ENCODE measurements at regions not wholly inside any gene's neighbourhood (a gene's known extent, or its start where the extent isn't known, plus 50 kb on each side); places are given as distances from the start of the nearest gene placed in this dataset.

GRCh38 chr4:41391271-41391670 is 134.5 kb downstream of the UCHL1 start:
- intact Hi-C loops (cut with DNase I), result no loop called here
- Histone ChIP-seq H3K27ac (ENCODE audit: low read depth in 2 of 2, low read length in 2 of 2) (no peak overlapping the region), H3K4me3 (ENCODE audit: low read length in 3 of 3) (no peak overlapping the region), H3K9ac (ENCODE audit: low read length in 3 of 3) (no peak overlapping the region), H3K4me1 (ENCODE audit: control insufficient read depth in 2 of 3, insufficient read depth in 2 of 3, low read depth in 1 of 3, low read length in 3 of 3) (no peaks in the 10 kb centered on the region), H3K27me3 (ENCODE audit: control insufficient read depth, insufficient read depth, low read length) (no peaks in the 10 kb centered on the region), H3K9me3 (ENCODE audit: control insufficient read depth in 2 of 3, insufficient read depth in 1 of 3, low read length in 3 of 3) (no peaks in the 10 kb centered on the region), H3K36me3 (ENCODE audit: control insufficient read depth in 2 of 3, insufficient read depth in 3 of 3, low read length in 3 of 3) (no peaks in the 10 kb centered on the region)
- DNase-seq (no peak), FAIRE-seq (no peak)
- no peak for TF ChIP-seq CTCF (IDR thresholded peaks at IDR 0.05; ENCODE audit: borderline replicate concordance, extremely low read depth, insufficient read depth)

GRCh38 chr4:41394481-41394894 is 137.8 kb downstream of the UCHL1 start:
- Histone ChIP-seq H3K27ac (ENCODE audit: low read depth in 2 of 2, low read length in 2 of 2) (no peak overlapping the region), H3K27me3 (ENCODE audit: control insufficient read depth, insufficient read depth, low read length) (no peaks in the 10 kb centered on the region), H3K9me3 (ENCODE audit: control insufficient read depth in 2 of 3, insufficient read depth in 1 of 3, low read length in 3 of 3) (no peaks in the 10 kb centered on the region), H3K36me3 (ENCODE audit: control insufficient read depth in 2 of 3, insufficient read depth in 3 of 3, low read length in 3 of 3) (no peaks in the 10 kb centered on the region), H3K4me1 (ENCODE audit: control insufficient read depth in 2 of 3, insufficient read depth in 2 of 3, low read depth in 1 of 3, low read length in 3 of 3) (peaks cover 0 to 5% (median 0%) of the 10 kb centered on the region in 3 donors), H3K4me3 (ENCODE audit: low read length in 3 of 3) (no peak overlapping the region), H3K9ac (ENCODE audit: low read length in 3 of 3) (no peak overlapping the region)
- no peak for TF ChIP-seq CTCF (IDR thresholded peaks at IDR 0.05; ENCODE audit: borderline replicate concordance, extremely low read depth, insufficient read depth)
- intact Hi-C loops (cut with DNase I), result no loop called here
- DNase-seq (no peak), FAIRE-seq (no peak)

GRCh38 chr4:41396214-41396613 is 139.5 kb downstream of the UCHL1 start:
- Histone ChIP-seq H3K27me3 (ENCODE audit: control insufficient read depth, insufficient read depth, low read length) (no peaks in the 10 kb centered on the region), H3K9ac (ENCODE audit: low read length in 3 of 3) (no peak overlapping the region), H3K4me3 (ENCODE audit: low read length in 3 of 3) (no peak overlapping the region), H3K9me3 (ENCODE audit: control insufficient read depth in 2 of 3, insufficient read depth in 1 of 3, low read length in 3 of 3) (no peaks in the 10 kb centered on the region), H3K4me1 (ENCODE audit: control insufficient read depth in 2 of 3, insufficient read depth in 2 of 3, low read depth in 1 of 3, low read length in 3 of 3) (peaks cover 0 to 5% (median 4%) of the 10 kb centered on the region in 3 donors), H3K27ac (ENCODE audit: low read depth in 2 of 2, low read length in 2 of 2) (no peak overlapping the region), H3K36me3 (ENCODE audit: control insufficient read depth in 2 of 3, insufficient read depth in 3 of 3, low read length in 3 of 3) (no peaks in the 10 kb centered on the region)
- intact Hi-C loops (cut with DNase I), result no loop called here
- TF ChIP-seq CTCF (IDR thresholded peaks at IDR 0.05; ENCODE audit: borderline replicate concordance, extremely low read depth, insufficient read depth), result no peak
- DNase-seq (no peak), FAIRE-seq (no peak)

GRCh38 chr4:41396869-41397268 is 140.1 kb downstream of the UCHL1 start:
- Histone ChIP-seq H3K9me3 (ENCODE audit: control insufficient read depth in 2 of 3, insufficient read depth in 1 of 3, low read length in 3 of 3) (no peaks in the 10 kb centered on the region), H3K4me3 (ENCODE audit: low read length in 3 of 3) (no peak overlapping the region), H3K27me3 (ENCODE audit: control insufficient read depth, insufficient read depth, low read length) (no peaks in the 10 kb centered on the region), H3K27ac (ENCODE audit: low read depth in 2 of 2, low read length in 2 of 2) (no peak overlapping the region), H3K36me3 (ENCODE audit: control insufficient read depth in 2 of 3, insufficient read depth in 3 of 3, low read length in 3 of 3) (no peaks in the 10 kb centered on the region), H3K4me1 (ENCODE audit: control insufficient read depth in 2 of 3, insufficient read depth in 2 of 3, low read depth in 1 of 3, low read length in 3 of 3) (peaks cover 0 to 5% (median 4%) of the 10 kb centered on the region in 3 donors), H3K9ac (ENCODE audit: low read length in 3 of 3) (no peak overlapping the region)
- FAIRE-seq (no peak), DNase-seq (peak in 1 of 5 donors; percentile 20)
- no peak for TF ChIP-seq CTCF (IDR thresholded peaks at IDR 0.05; ENCODE audit: borderline replicate concordance, extremely low read depth, insufficient read depth)
- intact Hi-C loops (cut with DNase I), result no loop called here

Measured in kidney (tissue), 13 donors.